Activated CD8-positive, alpha-beta T cell treated with anti-CD3 and anti-CD28 coated beads for 36 hours (primary cell): ENCODE measurements at regions not wholly inside any gene's neighbourhood (a gene's known extent, or its start where the extent isn't known, plus 50 kb on each side); places are given as distances from the start of the nearest gene placed in this dataset.
"Not testable (repeated sequence)": the region's sequence is repeated elsewhere in the genome, so short reads cannot be mapped to it uniquely, and the experiment has no call there.

ENCODE experiments used
- ATAC-seq: fragments of 200-7000 bp; cut with Tn5 transposase; one replicate; pipeline ENCODE4 v1.10.0; 2021; ENCODE audit warnings: mild to moderate bottlenecking, moderate library complexity
- CTCF ChIA-PET: fragments of 350-600 bp; sonication (Branson Sonifier 250); formaldehyde crosslinking; loops from one replicate; lab custom pipeline; 2021; ENCODE audit warnings: antibody characterized with exemption; lab: Charles Lee
- POLR2A ChIA-PET: fragments of 350-600 bp; sonication (Branson Sonifier 250); formaldehyde crosslinking; loops from one replicate; lab custom pipeline; 2021; ENCODE audit warnings: antibody characterized with exemption; lab: Charles Lee
- DNase-seq: peaks from one replicate; pipeline ENCODE4 v3.0.0-alpha.2; 2020
- H3K27ac Mint-ChIP-seq: one replicate; pipeline ENCODE4 v1.8.0; 2021; ENCODE audit warnings: mild to moderate bottlenecking, mixed read lengths
- H3K27me3 Mint-ChIP-seq: one replicate; pipeline ENCODE4 v1.8.0; 2021; ENCODE audit warnings: mixed read lengths
- H3K36me3 Mint-ChIP-seq: one replicate; pipeline ENCODE4 v1.8.0; 2021; ENCODE audit warnings: low read depth, mixed read lengths
- H3K4me1 Mint-ChIP-seq: one replicate; pipeline ENCODE4 v1.8.0; 2021; ENCODE audit warnings: low read depth, mixed read lengths
- H3K4me3 Mint-ChIP-seq: one replicate; pipeline ENCODE4 v1.8.0; 2021; ENCODE audit warnings: mild to moderate bottlenecking, moderate library complexity, mixed read lengths
- H3K9me3 Mint-ChIP-seq: one replicate; pipeline ENCODE4 v1.8.0; 2021; ENCODE audit warnings: mixed read lengths
- CTCF ChIP-seq: fragments of 200-600 bp; IDR thresholded peaks from one replicate; pipeline ENCODE4 v1.8.0; 2022; ENCODE audit warnings: antibody characterized with exemption, mild to moderate bottlenecking
- intact Hi-C: fragments of 100-400 bp; cut with micrococcal nuclease; formaldehyde crosslinking; loops from one replicate; pipeline ENCODE4 v1.10.0; 2022

- Mint-ChIP-seq H3K9me3 (peaks cover 6% of the 10 kb centered on the region), H3K4me3 (no peak overlapping the region), H3K27ac (no peak overlapping the region), H3K27me3 (peaks cover 1% of the 10 kb centered on the region), H3K4me1 (no peaks in the 10 kb centered on the region), H3K36me3 (no peaks in the 10 kb centered on the region)
- DNase-seq (no peak), ATAC-seq (no peak)
- no peak for TF ChIP-seq CTCF
- intact Hi-C loops = no loop called here
- ChIA-PET POLR2A (no interaction called here), CTCF (no interaction called here)
These were observed 214.8 kb downstream of the TXNL1 start for GRCh38 chr18:56423626-56424025.

GRCh38 chr18:56421647-56422046 lies 216.7 kb downstream of the TXNL1 start:
- Mint-ChIP-seq H3K4me1 (no peaks in the 10 kb centered on the region), H3K9me3 (peaks cover 1% of the 10 kb centered on the region), H3K27ac (no peak overlapping the region), H3K4me3 (no peak overlapping the region), H3K36me3 (no peaks in the 10 kb centered on the region), H3K27me3 (no peaks in the 10 kb centered on the region)
- CTCF ChIA-PET = no interaction called here
- DNase-seq (no peak), ATAC-seq (no peak)
- POLR2A ChIA-PET = interaction anchor here (1.0 kb wide), 1 partner anchor 15 kb away, joined by 3 read pairs; no protein-coding TSS in a partner anchor
- intact Hi-C loops = no loop called here
- no peak for TF ChIP-seq CTCF

- POLR2A ChIA-PET, H3K36me3 Mint-ChIP-seq, intact Hi-C loops, CTCF ChIA-PET, H3K27ac Mint-ChIP-seq, H3K9me3 Mint-ChIP-seq, H3K27me3 Mint-ChIP-seq, H3K4me3 Mint-ChIP-seq, H3K4me1 Mint-ChIP-seq, DNase-seq, ATAC-seq: not testable (repeated sequence)
These were observed 217.5 kb downstream of the TXNL1 start for GRCh38 chr18:56420868-56421267.

- no peak for TF ChIP-seq CTCF
- no peaks in the 10 kb centered on the region for H3K4me1 Mint-ChIP-seq
- peaks cover 8% of the 10 kb centered on the region for H3K9me3 Mint-ChIP-seq
- no peaks in the 10 kb centered on the region for H3K36me3 Mint-ChIP-seq
- DNase-seq (no peak), ATAC-seq (no peak)
- no peak overlapping the region for H3K4me3 Mint-ChIP-seq
- intact Hi-C loops = no loop called here
- no peak overlapping the region for H3K27ac Mint-ChIP-seq
- ChIA-PET POLR2A (no interaction called here), CTCF (no interaction called here)
- H3K27me3 Mint-ChIP-seq = no peaks in the 10 kb centered on the region
These were observed 224.0 kb downstream of the TXNL1 start for GRCh38 chr18:56414357-56414756.

- Mint-ChIP-seq H3K27ac (no peak overlapping the region), H3K36me3 (no peaks in the 10 kb centered on the region), H3K4me1 (no peaks in the 10 kb centered on the region), H3K9me3 (peaks cover 8% of the 10 kb centered on the region), H3K27me3 (no peaks in the 10 kb centered on the region), H3K4me3 (no peak overlapping the region)
- TF ChIP-seq CTCF = no peak
- CTCF ChIA-PET = no interaction called here
- DNase-seq (no peak), ATAC-seq (no peak)
- intact Hi-C loops = no loop called here
- POLR2A ChIA-PET = no interaction called here
These were observed 224.5 kb downstream of the TXNL1 start for GRCh38 chr18:56413862-56414261.

GRCh38 chr18:56412951-56413350 lies 225.4 kb downstream of the TXNL1 start:
- Mint-ChIP-seq H3K36me3 (no peaks in the 10 kb centered on the region), H3K9me3 (peaks cover 8% of the 10 kb centered on the region), H3K27ac (no peak overlapping the region), H3K4me3 (no peak overlapping the region), H3K27me3 (no peaks in the 10 kb centered on the region), H3K4me1 (no peaks in the 10 kb centered on the region)
- ATAC-seq = no peak
- POLR2A ChIA-PET = no interaction called here
- CTCF ChIA-PET = no interaction called here
- intact Hi-C loops = no loop called here
- no peak for TF ChIP-seq CTCF
- DNase-seq = no peak
